ENCODE measurements at regions not wholly inside any gene's neighbourhood (a gene's known extent, or its start where the extent isn't known, plus 50 kb on each side); places are given as distances from the start of the nearest gene placed in this dataset.

DNA sequence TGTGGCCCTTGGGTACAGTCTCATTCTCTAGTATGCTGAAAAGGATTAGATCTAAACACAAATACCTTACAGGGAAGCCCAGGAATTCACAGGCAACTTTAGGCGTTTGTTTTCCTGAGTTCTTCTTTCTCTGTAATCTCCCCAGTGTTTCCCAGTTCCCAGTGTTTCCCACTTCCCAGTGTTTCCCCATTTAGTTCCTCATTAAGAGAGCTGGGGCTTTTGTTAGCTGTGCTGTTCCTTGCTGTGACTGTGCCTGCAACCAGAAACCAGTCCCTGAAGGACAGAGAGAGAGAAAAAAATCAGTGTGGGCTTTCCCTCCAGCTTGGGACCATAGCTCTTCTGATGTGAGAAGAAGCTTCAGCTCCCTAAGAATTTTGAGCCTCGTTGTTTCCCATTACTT lies 802.9 kb upstream of the COBL start:
- H3K27ac Mint-ChIP-seq (ENCODE audit: unreplicated experiment) = no peak overlapping the region
- no peaks in the 10 kb centered on the region for H3K4me1 Mint-ChIP-seq (ENCODE audit: low read depth)
- H3K27me3 Mint-ChIP-seq (ENCODE audit: low read depth) = peaks cover 2% of the 10 kb centered on the region
- TF ChIP-seq, protein P1, sequence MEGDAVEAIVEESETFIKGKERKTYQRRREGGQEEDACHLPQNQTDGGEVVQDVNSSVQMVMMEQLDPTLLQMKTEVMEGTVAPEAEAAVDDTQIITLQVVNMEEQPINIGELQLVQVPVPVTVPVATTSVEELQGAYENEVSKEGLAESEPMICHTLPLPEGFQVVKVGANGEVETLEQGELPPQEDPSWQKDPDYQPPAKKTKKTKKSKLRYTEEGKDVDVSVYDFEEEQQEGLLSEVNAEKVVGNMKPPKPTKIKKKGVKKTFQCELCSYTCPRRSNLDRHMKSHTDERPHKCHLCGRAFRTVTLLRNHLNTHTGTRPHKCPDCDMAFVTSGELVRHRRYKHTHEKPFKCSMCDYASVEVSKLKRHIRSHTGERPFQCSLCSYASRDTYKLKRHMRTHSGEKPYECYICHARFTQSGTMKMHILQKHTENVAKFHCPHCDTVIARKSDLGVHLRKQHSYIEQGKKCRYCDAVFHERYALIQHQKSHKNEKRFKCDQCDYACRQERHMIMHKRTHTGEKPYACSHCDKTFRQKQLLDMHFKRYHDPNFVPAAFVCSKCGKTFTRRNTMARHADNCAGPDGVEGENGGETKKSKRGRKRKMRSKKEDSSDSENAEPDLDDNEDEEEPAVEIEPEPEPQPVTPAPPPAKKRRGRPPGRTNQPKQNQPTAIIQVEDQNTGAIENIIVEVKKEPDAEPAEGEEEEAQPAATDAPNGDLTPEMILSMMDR (IDR thresholded peaks at IDR 0.05) = no peak
- no peak overlapping the region for H3K4me3 Mint-ChIP-seq (ENCODE audit: unreplicated experiment)
- H3K9me3 Mint-ChIP-seq (ENCODE audit: low read depth) = no peaks in the 10 kb centered on the region
- no peak for DNase-seq (ENCODE audit: low spot score)
- no peaks in the 10 kb centered on the region for H3K36me3 Mint-ChIP-seq (ENCODE audit: low read depth)

- H3K4me3 Mint-ChIP-seq (ENCODE audit: unreplicated experiment) = no peak overlapping the region
- no peak for DNase-seq (ENCODE audit: low spot score)
- H3K27ac Mint-ChIP-seq (ENCODE audit: unreplicated experiment) = no peak overlapping the region
- peaks cover 2% of the 10 kb centered on the region for H3K27me3 Mint-ChIP-seq (ENCODE audit: low read depth)
- H3K36me3 Mint-ChIP-seq (ENCODE audit: low read depth) = no peaks in the 10 kb centered on the region
- H3K9me3 Mint-ChIP-seq (ENCODE audit: low read depth) = no peaks in the 10 kb centered on the region
- TF ChIP-seq, protein P1 (IDR thresholded peaks at IDR 0.05) = no peak
- no peaks in the 10 kb centered on the region for H3K4me1 Mint-ChIP-seq (ENCODE audit: low read depth)
These were observed 797.9 kb upstream of the COBL start for GRCh38 chr7:52114509-52114908.

- Mint-ChIP-seq H3K27ac (ENCODE audit: unreplicated experiment) (no peak overlapping the region), H3K4me3 (ENCODE audit: unreplicated experiment) (no peak overlapping the region), H3K9me3 (ENCODE audit: low read depth) (no peaks in the 10 kb centered on the region), H3K4me1 (ENCODE audit: low read depth) (no peaks in the 10 kb centered on the region), H3K36me3 (ENCODE audit: low read depth) (no peaks in the 10 kb centered on the region), H3K27me3 (ENCODE audit: low read depth) (peaks cover 2% of the 10 kb centered on the region)
- DNase-seq (ENCODE audit: low spot score) = no peak
- TF ChIP-seq, protein P1 (IDR thresholded peaks at IDR 0.05) = no peak
These were observed 797.4 kb upstream of the COBL start for GRCh38 chr7:52114056-52114455.

DNA sequence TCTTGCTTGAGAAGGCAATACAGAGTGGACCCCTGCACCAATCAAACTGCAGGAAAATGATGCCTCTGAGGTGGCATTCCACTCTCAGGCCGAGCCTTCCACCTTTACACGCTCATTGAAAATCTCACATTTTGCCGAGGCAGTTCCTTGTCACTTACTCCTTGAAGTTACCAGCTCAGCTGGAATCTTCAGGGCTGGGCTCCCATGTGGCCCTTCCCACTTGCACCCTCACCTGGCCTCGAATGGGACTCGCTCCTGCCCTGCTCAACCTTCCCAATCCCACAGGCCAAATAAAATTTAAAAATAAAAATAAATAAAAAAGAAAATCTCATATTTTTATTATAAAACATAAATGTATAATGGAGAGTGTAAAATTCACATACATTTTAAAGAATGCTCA lies 790.7 kb upstream of the COBL start:
- Mint-ChIP-seq H3K4me1 (ENCODE audit: low read depth) (no peaks in the 10 kb centered on the region), H3K4me3 (ENCODE audit: unreplicated experiment) (no peak overlapping the region), H3K36me3 (ENCODE audit: low read depth) (no peaks in the 10 kb centered on the region), H3K27me3 (ENCODE audit: low read depth) (no peaks in the 10 kb centered on the region), H3K27ac (ENCODE audit: unreplicated experiment) (no peak overlapping the region), H3K9me3 (ENCODE audit: low read depth) (peaks cover 7% of the 10 kb centered on the region)
- TF ChIP-seq, protein P1 (IDR thresholded peaks at IDR 0.05) = no peak
- no peak for DNase-seq (ENCODE audit: low spot score)

DNA sequence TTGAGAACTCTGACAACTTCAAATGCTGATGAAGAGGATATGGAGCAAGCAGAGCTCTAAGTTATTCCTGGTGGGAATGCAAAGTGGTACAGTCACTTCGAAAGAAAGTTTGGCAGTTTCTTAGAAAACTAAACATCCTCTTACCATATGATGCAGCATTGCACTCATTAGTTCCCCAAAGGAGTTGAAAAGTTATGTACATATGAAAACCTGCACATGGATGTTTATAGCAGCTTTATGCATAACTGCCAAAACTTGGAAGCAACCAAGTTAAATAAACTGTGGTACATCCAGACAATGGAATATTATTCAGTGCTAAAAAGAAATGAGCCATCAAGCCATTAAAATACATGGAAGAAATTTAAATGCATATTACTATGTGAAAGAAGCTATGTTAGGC lies 779.3 kb upstream of the COBL start:
- no peak for DNase-seq (ENCODE audit: low spot score)
- Mint-ChIP-seq H3K27ac (ENCODE audit: unreplicated experiment) (no peak overlapping the region), H3K27me3 (ENCODE audit: low read depth) (no peaks in the 10 kb centered on the region), H3K36me3 (ENCODE audit: low read depth) (no peaks in the 10 kb centered on the region), H3K4me3 (ENCODE audit: unreplicated experiment) (no peak overlapping the region), H3K9me3 (ENCODE audit: low read depth) (peaks cover 18% of the 10 kb centered on the region), H3K4me1 (ENCODE audit: low read depth) (no peaks in the 10 kb centered on the region)
- TF ChIP-seq, protein P1 (IDR thresholded peaks at IDR 0.05) = no peak

All from chondrocyte (in vitro differentiated cells).